ENCODE measurements at regions not wholly inside any gene's neighbourhood (a gene's known extent, or its start where the extent isn't known, plus 50 kb on each side); places are given as distances from the start of the nearest gene placed in this dataset.

DNA sequence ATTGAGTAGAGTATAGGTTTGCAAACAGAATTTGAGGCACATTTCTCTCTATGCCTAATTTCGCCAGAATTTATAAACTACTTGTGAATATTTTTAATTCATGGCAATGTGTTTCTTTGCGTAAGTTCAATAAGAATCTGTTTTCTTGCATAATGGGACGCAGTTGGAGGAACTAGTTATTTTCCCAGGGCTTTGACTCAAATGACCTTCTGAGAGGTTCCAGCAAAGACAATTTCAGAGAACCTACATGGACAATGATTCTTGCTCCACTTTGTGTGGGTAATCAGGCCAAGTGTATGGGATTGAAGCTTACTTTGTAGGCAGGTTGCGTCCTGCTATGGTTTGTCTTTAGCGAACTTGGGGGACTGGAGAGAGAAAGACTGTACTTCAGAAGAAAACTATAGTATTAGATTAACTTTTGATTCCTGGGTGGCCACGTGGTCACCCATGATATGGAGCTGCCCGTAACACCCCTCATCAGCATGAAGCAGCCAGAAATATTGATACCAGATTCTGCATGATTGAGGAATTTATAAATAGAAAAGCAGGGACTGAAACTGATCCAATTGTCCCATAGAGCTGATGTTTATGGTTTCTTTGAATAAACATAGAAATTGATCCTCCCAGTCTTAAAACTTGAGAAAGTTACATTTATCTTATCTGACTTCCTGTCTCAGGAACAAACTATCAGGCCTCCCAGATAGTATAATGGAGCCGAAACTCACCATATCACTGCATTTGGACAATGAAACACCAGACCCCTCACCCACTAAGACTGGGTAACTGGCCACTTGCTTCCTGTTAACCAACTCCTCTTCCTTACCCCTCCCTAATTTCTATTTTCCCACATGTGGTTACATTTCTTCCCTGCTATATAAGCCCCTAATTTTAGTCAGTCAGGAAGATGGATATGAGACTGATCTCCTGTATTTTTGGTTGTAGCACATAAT lies 815.3 kb upstream of the HS6ST1 start:
- WGBS, 3 donors, result 72 to 74% (median 73%) methylated on average over 8 of the region's 8 CpGs
- Histone ChIP-seq H3K4me1 (ENCODE audit: insufficient read depth) (no peaks in the 10 kb centered on the region), H3K4me3 (no peak overlapping the region), H3K9me3 (no peaks in the 10 kb centered on the region), H3K27ac (no peak overlapping the region), H3K27me3 (no peaks in the 10 kb centered on the region), H3K36me3 (no peaks in the 10 kb centered on the region)
- intact Hi-C loops (cut with DNase I), result no loop called here
- TF ChIP-seq CTCF (IDR thresholded peaks at IDR 0.05) (no peak), EP300 (IDR thresholded peaks at IDR 0.05) (no peak), POLR2A (IDR thresholded peaks at IDR 0.05) (no peak)
- no peak for DNase-seq

- Histone ChIP-seq H3K9me3 (no peaks in the 10 kb centered on the region), H3K27me3 (no peaks in the 10 kb centered on the region), H3K36me3 (no peaks in the 10 kb centered on the region), H3K27ac (no peak overlapping the region), H3K4me1 (ENCODE audit: insufficient read depth) (no peaks in the 10 kb centered on the region), H3K4me3 (no peak overlapping the region)
- TF ChIP-seq CTCF (IDR thresholded peaks at IDR 0.05), result no peak
- TF ChIP-seq EP300 (IDR thresholded peaks at IDR 0.05), result no peak
- TF ChIP-seq POLR2A (IDR thresholded peaks at IDR 0.05), result no peak
- DNase-seq, result no peak
- 89 to 92% (median 91%) methylated on average over 5 of the region's 5 CpGs for WGBS, 3 donors
- intact Hi-C loops (cut with DNase I), result no loop called here
Measured at GRCh38 chr2:129135017-129135416, 816.3 kb upstream of the HS6ST1 start.

DNA sequence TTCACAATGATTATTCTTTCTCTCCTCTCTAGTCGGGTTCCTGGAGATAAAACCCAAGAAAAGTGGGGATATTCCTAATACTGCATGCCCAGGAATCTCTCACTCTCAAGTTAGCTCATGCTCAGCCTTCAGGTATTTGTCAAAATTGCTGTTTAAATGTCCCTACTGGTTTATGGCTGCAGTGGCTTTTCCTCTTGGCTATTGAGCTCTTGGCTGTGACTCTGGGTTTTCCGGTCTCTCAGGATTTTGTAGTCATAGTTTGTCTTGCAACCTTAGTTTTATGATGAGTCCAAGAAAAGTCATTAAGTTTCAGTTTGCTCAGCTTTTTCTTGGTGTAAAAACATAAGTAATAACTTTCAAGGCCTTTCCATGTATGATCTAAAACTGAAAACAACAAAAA lies 820.7 kb upstream of the HS6ST1 start:
- 78 to 87% (median 83%) methylated on average over 2 of the region's 2 CpGs for WGBS, 3 donors
- no peak overlapping the region for H3K4me3 ChIP-seq
- H3K9me3 ChIP-seq, result no peaks in the 10 kb centered on the region
- no peak for DNase-seq
- intact Hi-C loops (cut with DNase I), result no loop called here
- no peak overlapping the region for H3K27ac ChIP-seq
- H3K4me1 ChIP-seq (ENCODE audit: insufficient read depth), result no peaks in the 10 kb centered on the region
- no peaks in the 10 kb centered on the region for H3K36me3 ChIP-seq
- no peaks in the 10 kb centered on the region for H3K27me3 ChIP-seq
- TF ChIP-seq POLR2A (IDR thresholded peaks at IDR 0.05) (no peak), CTCF (IDR thresholded peaks at IDR 0.05) (no peak), EP300 (IDR thresholded peaks at IDR 0.05) (no peak)

DNA sequence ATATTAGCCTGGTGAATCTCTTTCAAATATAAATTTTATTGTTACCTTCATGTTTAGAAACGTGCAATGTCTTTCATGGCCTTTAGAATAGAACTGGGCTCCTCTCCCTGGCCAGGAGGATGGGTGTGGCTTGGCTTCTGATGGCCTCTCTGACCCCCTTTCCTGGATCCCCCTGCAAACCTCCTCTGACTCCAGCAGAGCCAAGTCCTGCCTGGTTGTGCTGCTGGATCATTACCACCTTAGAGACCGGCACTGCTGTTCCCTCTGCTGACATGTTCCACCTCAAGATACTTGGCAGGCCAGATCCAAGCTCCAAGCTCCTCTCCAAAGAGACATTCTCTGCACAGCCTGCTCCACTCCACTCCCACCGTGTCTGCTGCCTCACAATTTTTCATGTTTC lies 823.8 kb upstream of the HS6ST1 start:
- TF ChIP-seq CTCF (IDR thresholded peaks at IDR 0.05) (no peak), EP300 (IDR thresholded peaks at IDR 0.05) (no peak), POLR2A (IDR thresholded peaks at IDR 0.05) (no peak)
- 58 to 60% (median 59%) methylated on average over 3 of the region's 3 CpGs for WGBS, 3 donors
- Histone ChIP-seq H3K27me3 (no peaks in the 10 kb centered on the region), H3K4me3 (no peak overlapping the region), H3K27ac (no peak overlapping the region), H3K9me3 (no peaks in the 10 kb centered on the region), H3K36me3 (no peaks in the 10 kb centered on the region), H3K4me1 (ENCODE audit: insufficient read depth) (no peaks in the 10 kb centered on the region)
- DNase-seq, result no peak
- intact Hi-C loops (cut with DNase I), result no loop called here

Measured in ovary (tissue), 7 donors.